ENCODE measurements at regions not wholly inside any gene's neighbourhood (a gene's known extent, or its start where the extent isn't known, plus 50 kb on each side); places are given as distances from the start of the nearest gene placed in this dataset.
"Not testable (repeated sequence)": the region's sequence is repeated elsewhere in the genome, so short reads cannot be mapped to it uniquely, and the experiment has no call there.

- H3K27me3 Mint-ChIP-seq (ENCODE audit: low read depth); H3K4me1 Mint-ChIP-seq; DNase-seq (ENCODE audit: low spot score in 2 of 2, unreplicated experiment in 2 of 2); H3K36me3 Mint-ChIP-seq; H3K4me3 Mint-ChIP-seq; H3K27ac Mint-ChIP-seq: not testable (repeated sequence)
- peaks cover 58% of the 10 kb centered on the region for H3K9me3 Mint-ChIP-seq
These were observed 299.3 kb upstream of the WSB1 start for GRCh38 chr17:26994648-26995047.

- H3K4me3 Mint-ChIP-seq; H3K27me3 Mint-ChIP-seq (ENCODE audit: low read depth); H3K4me1 Mint-ChIP-seq; H3K27ac Mint-ChIP-seq; DNase-seq (ENCODE audit: low spot score in 2 of 2, unreplicated experiment in 2 of 2); H3K36me3 Mint-ChIP-seq: not testable (repeated sequence)
- H3K9me3 Mint-ChIP-seq = peaks cover 52% of the 10 kb centered on the region
These were observed 297.6 kb upstream of the WSB1 start for GRCh38 chr17:26996146-26996916.

- not testable (repeated sequence) for H3K36me3 Mint-ChIP-seq; H3K4me1 Mint-ChIP-seq; H3K27ac Mint-ChIP-seq; DNase-seq (ENCODE audit: low spot score in 2 of 2, unreplicated experiment in 2 of 2); H3K27me3 Mint-ChIP-seq (ENCODE audit: low read depth); H3K4me3 Mint-ChIP-seq
- H3K9me3 Mint-ChIP-seq = peaks cover 52% of the 10 kb centered on the region
These were observed 286.0 kb upstream of the WSB1 start for GRCh38 chr17:27007734-27008531.

GRCh38 chr17:27009087-27009486 lies 284.8 kb upstream of the WSB1 start:
- H3K9me3 Mint-ChIP-seq = peaks cover 45% of the 10 kb centered on the region

GRCh38 chr17:27010138-27010537 lies 283.8 kb upstream of the WSB1 start:
- not testable (repeated sequence) for H3K36me3 Mint-ChIP-seq; H3K4me3 Mint-ChIP-seq; H3K27me3 Mint-ChIP-seq (ENCODE audit: low read depth); DNase-seq (ENCODE audit: low spot score in 2 of 2, unreplicated experiment in 2 of 2); H3K4me1 Mint-ChIP-seq; H3K27ac Mint-ChIP-seq
- peaks cover 48% of the 10 kb centered on the region for H3K9me3 Mint-ChIP-seq

More at GRCh38 chr17:27009087-27009486, 284.8 kb upstream of the WSB1 start:
- DNase-seq (ENCODE audit: low spot score in 2 of 2, unreplicated experiment in 2 of 2) = no peak
- no peaks in the 10 kb centered on the region for H3K36me3 Mint-ChIP-seq
- TF ChIP-seq CTCF (IDR thresholded peaks at IDR 0.05; ENCODE audit: unreplicated experiment) = no peak
- H3K4me1 Mint-ChIP-seq = no peaks in the 10 kb centered on the region
- H3K27ac Mint-ChIP-seq = no peak overlapping the region
- H3K4me3 Mint-ChIP-seq = no peak overlapping the region
- no peaks in the 10 kb centered on the region for H3K27me3 Mint-ChIP-seq (ENCODE audit: low read depth)

- H3K27ac Mint-ChIP-seq; DNase-seq (ENCODE audit: low spot score in 2 of 2, unreplicated experiment in 2 of 2); H3K4me3 Mint-ChIP-seq; H3K4me1 Mint-ChIP-seq; H3K36me3 Mint-ChIP-seq; H3K27me3 Mint-ChIP-seq (ENCODE audit: low read depth): not testable (repeated sequence)
- H3K9me3 Mint-ChIP-seq = peaks cover 49% of the 10 kb centered on the region
These were observed 263.4 kb upstream of the WSB1 start for GRCh38 chr17:27030552-27030951.

GRCh38 chr17:27038676-27039075 lies 255.2 kb upstream of the WSB1 start:
- Mint-ChIP-seq H3K36me3 (peaks cover 4% of the 10 kb centered on the region), H3K27ac (no peak overlapping the region), H3K9me3 (peaks cover 39% of the 10 kb centered on the region), H3K4me1 (no peaks in the 10 kb centered on the region), H3K4me3 (no peak overlapping the region), H3K27me3 (ENCODE audit: low read depth) (no peaks in the 10 kb centered on the region)
- TF ChIP-seq CTCF (IDR thresholded peaks at IDR 0.05; ENCODE audit: unreplicated experiment) = no peak
- no peak for DNase-seq (ENCODE audit: low spot score in 2 of 2, unreplicated experiment in 2 of 2)

GRCh38 chr17:27045039-27045438 lies 248.9 kb upstream of the WSB1 start:
- not testable (repeated sequence) for H3K4me1 Mint-ChIP-seq; H3K36me3 Mint-ChIP-seq; H3K27me3 Mint-ChIP-seq (ENCODE audit: low read depth); H3K27ac Mint-ChIP-seq; H3K4me3 Mint-ChIP-seq; DNase-seq (ENCODE audit: low spot score in 2 of 2, unreplicated experiment in 2 of 2)
- peaks cover 28% of the 10 kb centered on the region for H3K9me3 Mint-ChIP-seq

All from mesothelial cell of epicardium (in vitro differentiated cells).